HEK293 (cell line): ENCODE measurements at regions not wholly inside any gene's neighbourhood (a gene's known extent, or its start where the extent isn't known, plus 50 kb on each side); places are given as distances from the start of the nearest gene placed in this dataset.

Source experiments
- PRDM2 ChIP-seq: fragments of 450-650 bp; formaldehyde crosslinking; IDR thresholded peaks from 2 replicates; pipeline ENCODE4 v1.5.1; 2016; ENCODE audit warnings: missing biosample characterization, missing genetic modification characterization, borderline replicate concordance
- ZNF664 ChIP-seq: fragments of 450-650 bp; formaldehyde crosslinking; IDR thresholded peaks from 2 replicates; pipeline ENCODE4 v1.5.1; 2016; ENCODE audit warnings: missing biosample characterization, missing genetic modification characterization
- TF ChIP-seq, protein P1 (sequence below): fragments of 450-650 bp; formaldehyde crosslinking; IDR thresholded peaks from 2 replicates; pipeline ENCODE4 v1.5.1; 2016; ENCODE audit warnings: missing biosample characterization, missing genetic modification characterization

- TF ChIP-seq, protein P1, sequence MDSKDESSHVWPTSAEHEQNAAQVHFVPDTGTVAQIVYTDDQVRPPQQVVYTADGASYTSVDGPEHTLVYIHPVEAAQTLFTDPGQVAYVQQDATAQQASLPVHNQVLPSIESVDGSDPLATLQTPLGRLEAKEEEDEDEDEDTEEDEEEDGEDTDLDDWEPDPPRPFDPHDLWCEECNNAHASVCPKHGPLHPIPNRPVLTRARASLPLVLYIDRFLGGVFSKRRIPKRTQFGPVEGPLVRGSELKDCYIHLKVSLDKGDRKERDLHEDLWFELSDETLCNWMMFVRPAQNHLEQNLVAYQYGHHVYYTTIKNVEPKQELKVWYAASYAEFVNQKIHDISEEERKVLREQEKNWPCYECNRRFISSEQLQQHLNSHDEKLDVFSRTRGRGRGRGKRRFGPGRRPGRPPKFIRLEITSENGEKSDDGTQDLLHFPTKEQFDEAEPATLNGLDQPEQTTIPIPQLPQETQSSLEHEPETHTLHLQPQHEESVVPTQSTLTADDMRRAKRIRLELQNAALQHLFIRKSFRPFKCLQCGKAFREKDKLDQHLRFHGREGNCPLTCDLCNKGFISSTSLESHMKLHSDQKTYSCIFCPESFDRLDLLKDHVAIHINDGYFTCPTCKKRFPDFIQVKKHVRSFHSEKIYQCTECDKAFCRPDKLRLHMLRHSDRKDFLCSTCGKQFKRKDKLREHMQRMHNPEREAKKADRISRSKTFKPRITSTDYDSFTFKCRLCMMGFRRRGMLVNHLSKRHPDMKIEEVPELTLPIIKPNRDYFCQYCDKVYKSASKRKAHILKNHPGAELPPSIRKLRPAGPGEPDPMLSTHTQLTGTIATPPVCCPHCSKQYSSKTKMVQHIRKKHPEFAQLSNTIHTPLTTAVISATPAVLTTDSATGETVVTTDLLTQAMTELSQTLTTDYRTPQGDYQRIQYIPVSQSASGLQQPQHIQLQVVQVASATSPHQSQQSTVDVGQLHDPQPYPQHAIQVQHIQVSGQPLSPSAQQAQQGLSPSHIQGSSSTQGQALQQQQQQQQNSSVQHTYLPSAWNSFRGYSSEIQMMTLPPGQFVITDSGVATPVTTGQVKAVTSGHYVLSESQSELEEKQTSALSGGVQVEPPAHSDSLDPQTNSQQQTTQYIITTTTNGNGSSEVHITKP (tag by site-specific recombination) = no peak
- TF ChIP-seq PRDM2 (tag by site-specific recombination) (no peak), ZNF664 (tag by site-specific recombination) (no peak)
These were observed 52.4 kb upstream of the NDP start (continued) for GRCh38 chrX:44025555-44025954.
